ENCODE measurements at regions not wholly inside any gene's neighbourhood (a gene's known extent, or its start where the extent isn't known, plus 50 kb on each side); places are given as distances from the start of the nearest gene placed in this dataset.

GRCh38 chr4:153997516-153997915, 208.6 kb upstream of the SFRP2 start:
- no peak for DNase-seq (ENCODE audit: low read depth in 4 of 4, low spot score in 3 of 4)

DNA sequence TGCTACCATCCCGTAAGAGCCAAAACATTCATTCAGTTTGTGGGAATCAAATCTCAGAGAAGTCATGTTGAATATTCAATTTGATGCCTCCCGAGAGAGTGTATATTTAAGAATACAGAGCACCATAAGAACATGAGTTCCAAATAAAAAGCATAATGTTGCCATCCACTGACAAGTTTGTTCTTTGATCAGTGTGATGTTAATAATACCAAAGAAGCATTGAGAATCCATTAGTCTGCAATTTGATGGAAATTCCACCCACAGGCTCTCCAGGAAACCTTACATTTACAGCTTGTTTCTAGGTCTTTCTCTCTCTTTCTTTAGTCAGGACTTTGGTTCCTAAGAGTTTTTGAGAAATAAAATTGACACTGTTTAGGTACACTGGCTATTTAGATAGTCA, 200.6 kb upstream of the SFRP2 start:
- no peak for DNase-seq (ENCODE audit: low read depth in 4 of 4, low spot score in 3 of 4)

DNA sequence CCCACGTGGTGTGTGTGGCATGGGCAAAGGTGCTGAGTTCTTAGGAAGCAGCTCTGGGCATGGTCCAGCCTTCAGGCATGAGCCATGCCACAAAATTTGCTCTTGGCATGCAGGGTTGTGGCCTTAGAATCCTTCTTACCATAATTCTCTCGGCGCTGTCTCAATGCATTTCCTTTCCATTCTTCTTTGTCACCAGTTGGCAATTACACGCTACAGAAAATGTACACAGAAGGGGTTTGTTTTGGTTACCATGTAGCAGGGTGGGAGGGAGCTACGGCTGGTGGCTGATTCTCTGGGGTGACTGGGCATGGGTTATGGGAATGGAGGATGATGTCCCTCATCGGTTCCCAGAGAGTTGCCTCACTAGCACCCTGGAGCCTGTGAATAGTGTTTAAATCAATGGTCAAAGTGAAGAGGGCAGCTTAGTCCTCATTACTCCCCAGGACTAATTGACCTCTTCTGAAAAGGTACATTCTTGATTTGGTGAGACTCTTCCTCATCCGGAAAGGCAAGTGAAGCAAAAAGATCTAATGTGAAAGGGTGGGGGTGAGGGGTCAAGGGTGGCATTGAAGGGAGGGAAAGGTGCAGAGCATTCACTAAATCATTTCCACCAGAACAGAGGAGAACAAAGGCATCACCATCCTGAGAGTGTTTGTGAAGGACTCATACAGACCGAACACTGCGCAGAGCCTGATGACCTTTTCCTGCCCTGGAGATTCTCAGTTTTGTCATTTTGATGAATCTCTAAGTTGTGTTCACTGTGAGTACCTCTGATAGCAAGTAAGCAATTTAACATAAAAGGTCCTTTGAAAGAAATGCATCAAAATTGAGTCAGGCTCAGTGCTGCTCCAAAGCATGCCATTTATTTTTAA, 199.8 kb upstream of the SFRP2 start:
- no peak for DNase-seq (ENCODE audit: low read depth in 4 of 4, low spot score in 3 of 4)

DNA sequence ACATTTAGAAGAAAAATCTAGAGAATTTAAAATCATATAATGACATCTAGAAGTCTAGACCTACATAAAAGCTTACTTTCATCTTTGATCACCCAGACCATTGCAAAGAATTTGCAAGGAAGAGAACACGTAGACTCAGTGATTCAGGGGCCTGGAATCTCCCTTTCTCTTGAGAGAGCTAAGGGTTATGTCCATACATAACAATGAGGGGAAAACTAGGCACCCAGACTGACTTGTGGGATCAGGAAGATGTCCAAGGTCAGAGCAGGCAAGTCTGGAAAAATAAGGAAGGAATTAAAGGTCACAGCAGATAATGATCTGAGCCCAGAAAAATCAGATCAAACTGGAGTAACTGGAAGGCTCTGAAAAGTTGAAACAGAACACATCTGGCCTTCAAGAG, 198.4 kb upstream of the SFRP2 start:
- no peak for DNase-seq (ENCODE audit: low read depth in 4 of 4, low spot score in 3 of 4)

GRCh38 chr4:153976954-153977353, 188.1 kb upstream of the SFRP2 start:
- no peak for DNase-seq (ENCODE audit: low read depth in 4 of 4, low spot score in 3 of 4)

DNA sequence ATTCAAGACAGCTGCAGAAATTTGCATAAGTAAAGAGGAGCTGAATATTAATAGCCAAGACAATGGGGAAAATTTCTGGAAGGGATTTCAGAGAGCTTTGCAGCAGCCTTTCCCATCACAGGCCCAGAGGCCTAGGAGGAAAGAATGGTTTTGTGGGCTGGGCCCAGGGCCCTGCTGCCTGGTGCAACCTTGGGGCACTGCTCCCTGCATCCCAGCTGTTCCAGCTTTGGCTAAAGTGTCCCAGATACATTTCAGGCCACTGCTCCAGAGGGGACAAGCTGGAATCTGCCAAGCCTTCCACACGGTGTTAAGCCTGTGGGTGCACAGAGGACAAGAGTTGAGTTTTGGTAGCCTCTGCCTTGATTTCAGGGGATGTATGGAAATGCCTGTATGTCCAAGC, 185.6 kb upstream of the SFRP2 start:
- DNase-seq (ENCODE audit: low read depth in 4 of 4, low spot score in 3 of 4) = no peak

DNA sequence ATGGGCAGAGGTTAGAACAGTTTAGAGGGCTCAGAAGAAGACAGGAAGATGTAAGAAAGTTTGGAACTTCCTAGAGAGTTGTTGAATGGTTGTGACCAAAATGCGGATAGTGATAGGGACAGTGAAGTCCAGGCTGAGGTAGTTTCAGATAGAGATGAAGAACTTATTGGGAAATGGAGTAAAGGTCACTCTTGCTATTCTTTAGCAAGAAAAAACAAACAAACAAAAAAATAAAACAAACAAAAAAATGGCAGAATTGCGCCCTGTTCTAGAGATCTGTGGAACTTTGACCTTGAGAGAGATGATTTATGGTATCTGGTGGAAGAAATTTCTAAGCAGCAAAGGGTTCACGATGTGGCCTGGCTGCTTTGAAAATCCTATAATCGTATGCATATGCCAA, 185.1 kb upstream of the SFRP2 start:
- no peak for DNase-seq (ENCODE audit: low read depth in 4 of 4, low spot score in 3 of 4)

DNA sequence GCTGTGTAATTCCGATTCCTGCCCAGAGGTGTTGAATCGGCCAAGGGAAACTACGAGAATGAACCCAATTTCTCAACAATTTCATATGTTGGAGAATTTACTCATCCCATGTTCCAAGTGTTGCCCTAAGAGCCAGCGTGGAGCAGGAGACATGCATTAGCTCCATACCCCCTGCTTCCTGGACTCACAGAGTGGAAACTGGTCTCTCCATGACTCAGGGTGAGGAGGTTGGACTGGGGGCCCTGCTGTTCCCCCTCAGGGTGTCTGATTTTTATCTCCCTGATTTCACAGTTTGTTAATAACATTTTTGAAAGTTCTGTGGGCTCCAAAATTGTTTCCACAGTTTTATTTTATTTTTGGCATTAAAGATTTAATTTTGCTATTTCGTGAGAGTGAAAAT, 183.0 kb upstream of the SFRP2 start:
- DNase-seq (ENCODE audit: low read depth in 4 of 4, low spot score in 3 of 4) = no peak

DNA sequence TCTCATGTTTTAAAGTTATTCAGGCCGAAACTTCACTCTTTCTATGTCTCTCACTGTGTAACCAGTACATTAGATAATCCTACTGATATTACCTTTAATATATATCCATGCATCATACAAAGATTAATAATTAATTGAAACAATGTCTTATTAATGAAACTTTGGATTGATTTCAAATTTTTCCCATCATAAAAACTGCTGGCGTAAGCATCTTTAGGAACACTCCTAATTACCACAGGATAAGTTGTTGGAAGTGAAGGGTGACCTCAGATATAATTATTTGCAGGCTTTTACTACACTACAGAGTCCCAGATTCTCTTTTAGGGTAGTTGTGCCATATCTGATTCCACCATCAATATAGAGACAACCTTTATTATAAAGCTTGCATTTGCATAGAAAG, 181.3 kb upstream of the SFRP2 start:
- DNase-seq (ENCODE audit: low read depth in 4 of 4, low spot score in 3 of 4) = no peak

DNA sequence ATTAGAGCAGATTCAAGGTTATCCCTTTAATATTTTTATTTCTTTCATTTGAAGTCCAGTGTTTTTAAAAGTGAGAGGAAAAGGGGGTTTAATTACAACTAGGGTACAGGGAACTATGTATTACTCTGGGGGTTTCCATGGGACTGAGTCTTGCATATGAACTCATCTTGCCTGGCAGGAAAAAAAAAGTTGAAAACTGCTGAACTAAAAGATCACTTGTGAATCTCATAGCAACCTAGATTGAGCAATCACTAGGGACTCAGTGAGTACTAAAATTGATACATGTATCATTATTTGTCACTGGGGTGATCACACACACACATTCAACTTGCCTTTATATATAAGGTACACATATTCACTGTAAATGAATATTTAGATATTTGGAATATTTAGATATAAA, 180.7 kb upstream of the SFRP2 start:
- DNase-seq (ENCODE audit: low read depth in 4 of 4, low spot score in 3 of 4) = no peak

DNA sequence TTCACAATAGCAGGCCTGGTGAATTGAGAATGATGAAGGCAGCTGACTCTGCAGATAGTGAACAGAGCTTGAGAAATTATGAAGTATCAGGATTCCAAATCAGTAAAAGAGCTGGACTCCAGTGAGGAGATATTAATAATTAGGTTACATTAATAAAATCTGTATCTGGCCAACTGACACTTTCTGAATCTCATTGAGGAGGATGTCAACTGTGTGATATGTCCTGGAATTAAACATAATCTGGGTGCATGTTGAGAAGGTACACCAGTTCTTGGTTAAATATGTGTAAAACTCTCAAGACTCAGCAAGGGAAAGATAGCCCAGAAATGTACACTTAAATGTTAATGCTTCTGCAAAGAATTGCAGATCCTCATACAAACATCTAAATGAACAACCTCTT, 177.8 kb upstream of the SFRP2 start:
- DNase-seq (ENCODE audit: low read depth in 4 of 4, low spot score in 3 of 4) = no peak

DNA sequence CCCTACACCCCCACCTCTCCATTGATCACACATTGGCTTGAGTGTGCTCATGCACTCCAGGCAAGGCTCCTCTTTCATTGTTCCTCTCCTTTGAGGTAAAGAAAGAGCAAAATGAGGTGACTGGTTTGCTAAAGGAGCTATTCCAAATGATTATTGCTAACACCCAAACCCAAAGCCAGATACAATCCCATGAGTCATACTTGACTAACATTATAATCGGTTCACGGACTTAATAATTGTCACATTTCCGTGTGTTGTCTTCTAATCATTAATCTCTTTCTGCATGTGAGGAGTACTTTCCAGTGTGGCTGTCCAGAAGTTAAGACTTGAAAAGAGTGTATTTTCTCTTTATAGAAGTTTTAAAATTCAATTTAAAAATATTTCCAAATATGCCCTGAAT, 174.3 kb upstream of the SFRP2 start:
- DNase-seq (ENCODE audit: low read depth in 4 of 4, low spot score in 3 of 4) = no peak

GRCh38 chr4:153962311-153963039, 173.6 kb upstream of the SFRP2 start:
- DNase-seq (ENCODE audit: low read depth in 4 of 4, low spot score in 3 of 4) = no peak

GRCh38 chr4:153955327-153955726, 166.4 kb upstream of the SFRP2 start:
- DNase-seq (ENCODE audit: low read depth in 4 of 4, low spot score in 3 of 4) = no peak

GRCh38 chr4:153954654-153955053, 165.8 kb upstream of the SFRP2 start:
- DNase-seq (ENCODE audit: low read depth in 4 of 4, low spot score in 3 of 4) = no peak

GRCh38 chr4:153950100-153950979, 161.5 kb upstream of the SFRP2 start:
- peak in 3 of 4 donors; percentile 1 to 28 (median 22) for DNase-seq (ENCODE audit: low read depth in 4 of 4, low spot score in 3 of 4)

GRCh38 chr4:153948041-153948440, 159.2 kb upstream of the SFRP2 start:
- DNase-seq (ENCODE audit: low read depth in 4 of 4, low spot score in 3 of 4) = no peak

DNA sequence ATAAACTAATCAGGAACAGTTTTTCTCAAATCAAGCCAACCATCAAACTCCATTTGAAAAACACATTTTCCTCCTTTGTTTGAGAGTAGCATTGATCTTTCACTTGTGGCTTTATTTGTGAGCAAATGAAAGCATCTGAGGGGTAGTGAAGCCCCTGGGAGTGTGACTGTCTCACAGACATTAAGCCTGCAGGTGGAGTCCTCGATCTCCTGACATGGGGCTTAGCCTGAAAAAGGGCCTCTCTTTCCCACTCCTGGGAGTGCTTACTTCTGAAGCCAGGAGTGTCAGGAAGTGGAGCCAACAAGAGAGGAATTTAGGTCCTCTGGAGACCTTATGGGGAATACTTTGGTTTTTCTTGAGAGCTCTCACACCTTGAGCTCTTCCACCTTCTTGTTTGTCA, 158.2 kb upstream of the SFRP2 start:
- DNase-seq (ENCODE audit: low read depth in 4 of 4, low spot score in 3 of 4) = no peak

DNA sequence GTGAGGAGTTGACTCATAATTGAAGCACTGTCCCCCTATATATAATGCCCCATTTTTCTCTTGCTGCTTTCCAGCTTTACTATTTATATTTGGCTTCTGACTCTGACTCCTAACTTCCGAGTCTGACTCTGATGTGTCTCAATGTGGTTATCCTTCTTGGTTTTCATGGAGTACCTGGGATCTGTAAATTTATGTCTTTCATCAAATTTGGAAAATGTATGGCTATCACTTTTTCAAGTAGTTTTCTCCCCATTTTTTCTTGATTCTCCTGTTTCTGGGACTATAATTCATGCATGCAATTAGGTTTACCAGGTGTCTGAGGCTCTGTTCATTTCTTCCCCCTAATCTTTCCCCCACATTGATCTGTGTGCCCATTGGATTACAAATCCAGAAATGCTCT, 156.8 kb upstream of the SFRP2 start:
- DNase-seq (ENCODE audit: low read depth in 4 of 4, low spot score in 3 of 4) = no peak

DNA sequence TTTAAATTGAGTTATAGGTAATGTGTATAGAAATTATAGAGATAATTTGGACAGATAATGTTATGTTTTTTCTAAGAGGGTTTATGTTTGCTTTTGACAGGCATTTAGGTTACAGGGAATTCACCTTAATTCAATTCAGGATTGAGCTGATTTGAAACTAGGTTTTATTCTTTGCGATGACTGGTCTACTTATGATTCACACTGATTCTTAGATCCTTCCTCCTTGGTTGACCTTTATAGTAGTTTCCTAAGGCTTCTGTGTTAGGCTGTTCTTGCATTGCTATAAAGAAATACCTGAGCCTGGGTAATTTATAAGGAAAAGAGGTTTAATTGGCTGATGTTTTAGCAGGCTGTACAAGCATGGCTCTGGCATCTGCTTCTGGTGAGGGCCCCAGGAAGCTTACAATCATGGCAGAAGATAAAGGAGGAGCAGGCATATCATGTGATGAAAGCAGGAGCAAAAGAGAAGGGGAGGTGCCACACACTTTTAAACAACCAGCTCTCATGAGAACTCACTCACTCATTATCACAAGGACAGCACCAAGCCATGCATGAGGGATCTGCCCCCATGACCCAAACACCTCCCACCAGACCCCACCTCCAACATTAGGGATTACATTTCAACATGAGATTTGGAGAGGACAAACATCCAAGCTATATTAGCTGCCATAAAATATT, 155.0 kb upstream of the SFRP2 start:
- DNase-seq (ENCODE audit: low read depth in 4 of 4, low spot score in 3 of 4) = no peak

GRCh38 chr4:153940916-153941315, 152.0 kb upstream of the SFRP2 start:
- no peak for DNase-seq (ENCODE audit: low read depth in 4 of 4, low spot score in 3 of 4)
